GM12891 (cell line): ENCODE measurements at regions not wholly inside any gene's neighbourhood (a gene's known extent, or its start where the extent isn't known, plus 50 kb on each side); places are given as distances from the start of the nearest gene placed in this dataset.

Experiments used
- POLR2A ChIP-seq: IDR thresholded peaks from 2 replicates; pipeline ENCODE4 v1.6.1; 2011; ENCODE audit warnings: low read depth, low read length, control low read depth
- POLR2AphosphoS5 ChIP-seq: IDR thresholded peaks from 2 replicates; pipeline ENCODE4 v1.6.1; 2011; ENCODE audit warnings: low read depth, low read length, control low read depth

DNA sequence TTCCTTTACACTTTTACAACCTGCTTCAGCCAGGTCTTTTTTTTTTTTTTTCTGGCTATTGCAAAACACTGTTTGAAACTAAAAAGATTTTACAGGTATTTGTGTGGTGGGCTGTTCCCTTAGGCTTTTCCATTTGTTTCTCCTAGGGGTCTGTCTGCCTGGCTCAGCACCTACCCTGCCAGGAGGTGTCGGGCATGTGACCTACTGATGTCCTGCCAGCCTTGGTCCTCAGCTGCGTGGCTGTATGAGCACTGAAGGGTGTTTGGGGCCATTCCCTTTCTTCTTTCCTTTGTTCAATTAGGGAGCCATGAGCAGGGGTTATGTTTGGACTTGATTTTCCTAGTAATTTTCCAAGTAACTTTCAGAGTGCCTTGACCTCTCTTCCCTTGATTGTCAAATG is 269.2 kb upstream of the SALL1 start:
- no peak for TF ChIP-seq POLR2AphosphoS5
- TF ChIP-seq POLR2A = no peak
